ENCODE measurements at regions not wholly inside any gene's neighbourhood (a gene's known extent, or its start where the extent isn't known, plus 50 kb on each side); places are given as distances from the start of the nearest gene placed in this dataset.

DNA sequence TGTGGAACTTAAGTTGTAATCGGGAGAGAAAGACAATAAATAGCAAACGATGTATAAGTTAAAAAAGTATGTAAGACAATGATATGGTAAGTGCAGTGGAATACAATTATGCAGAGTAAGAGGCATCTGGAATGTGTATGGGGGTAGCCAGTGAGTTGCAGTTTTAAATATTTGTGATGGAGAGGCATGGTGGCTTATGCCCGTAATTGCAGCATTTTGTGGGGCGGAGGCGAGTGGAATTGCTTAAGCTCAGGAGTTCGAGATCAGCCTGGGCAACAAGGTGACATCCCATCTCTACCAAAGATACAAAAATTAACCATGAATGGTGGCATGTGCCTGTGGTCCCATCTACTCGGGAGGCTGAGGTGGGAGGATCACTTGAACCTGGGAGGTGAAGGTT lies 52.5 kb upstream of the WDFY3 start:
- ChIA-PET CTCF (no interaction called here), POLR2A (no interaction called here)
- Histone ChIP-seq H3K36me3 (ENCODE audit: control insufficient read depth, insufficient read depth, low read length) (no peaks in the 10 kb centered on the region), H3K4me3 (ENCODE audit: low read depth, low read length) (no peak overlapping the region), H3K27me3 (ENCODE audit: control insufficient read depth, insufficient read depth, low read length) (no peaks in the 10 kb centered on the region; the same call in 1 of the 2 replicates)
- DNase-seq (ENCODE audit: low read depth): no peak
- TF ChIP-seq, protein P1, sequence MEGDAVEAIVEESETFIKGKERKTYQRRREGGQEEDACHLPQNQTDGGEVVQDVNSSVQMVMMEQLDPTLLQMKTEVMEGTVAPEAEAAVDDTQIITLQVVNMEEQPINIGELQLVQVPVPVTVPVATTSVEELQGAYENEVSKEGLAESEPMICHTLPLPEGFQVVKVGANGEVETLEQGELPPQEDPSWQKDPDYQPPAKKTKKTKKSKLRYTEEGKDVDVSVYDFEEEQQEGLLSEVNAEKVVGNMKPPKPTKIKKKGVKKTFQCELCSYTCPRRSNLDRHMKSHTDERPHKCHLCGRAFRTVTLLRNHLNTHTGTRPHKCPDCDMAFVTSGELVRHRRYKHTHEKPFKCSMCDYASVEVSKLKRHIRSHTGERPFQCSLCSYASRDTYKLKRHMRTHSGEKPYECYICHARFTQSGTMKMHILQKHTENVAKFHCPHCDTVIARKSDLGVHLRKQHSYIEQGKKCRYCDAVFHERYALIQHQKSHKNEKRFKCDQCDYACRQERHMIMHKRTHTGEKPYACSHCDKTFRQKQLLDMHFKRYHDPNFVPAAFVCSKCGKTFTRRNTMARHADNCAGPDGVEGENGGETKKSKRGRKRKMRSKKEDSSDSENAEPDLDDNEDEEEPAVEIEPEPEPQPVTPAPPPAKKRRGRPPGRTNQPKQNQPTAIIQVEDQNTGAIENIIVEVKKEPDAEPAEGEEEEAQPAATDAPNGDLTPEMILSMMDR (IDR thresholded peaks at IDR 0.05; ENCODE audit: insufficient read depth, low read depth, low read length): no peak

DNA sequence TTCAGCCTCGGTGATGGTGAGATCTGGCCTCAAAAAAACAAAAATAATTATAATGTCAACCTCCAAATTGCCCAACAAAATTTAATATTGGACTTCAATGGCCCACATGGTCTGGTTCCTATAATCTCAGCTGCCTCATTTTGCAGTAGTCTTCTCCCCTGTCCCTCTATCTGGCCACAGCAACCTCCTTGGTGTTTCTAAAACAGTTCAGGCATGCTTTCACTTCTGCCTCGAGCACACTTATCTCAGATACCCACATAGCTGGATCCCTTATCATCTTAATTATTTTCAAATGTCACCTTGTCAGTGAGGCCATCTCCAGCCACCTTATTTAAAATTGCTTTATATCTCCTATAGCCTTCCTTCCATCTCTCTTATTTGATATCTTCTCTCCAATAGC lies 52.9 kb upstream of the WDFY3 start:
- TF ChIP-seq, protein P1 (IDR thresholded peaks at IDR 0.05; ENCODE audit: insufficient read depth, low read depth, low read length): no peak
- ChIA-PET POLR2A (no interaction called here), CTCF (no interaction called here)
- H3K36me3 ChIP-seq (ENCODE audit: control insufficient read depth, insufficient read depth, low read length): no peaks in the 10 kb centered on the region
- DNase-seq (ENCODE audit: low read depth): no peak
- H3K4me3 ChIP-seq (ENCODE audit: low read depth, low read length): no peak overlapping the region
- no peaks in the 10 kb centered on the region; the same call in 1 of the 2 replicates for H3K27me3 ChIP-seq (ENCODE audit: control insufficient read depth, insufficient read depth, low read length)

DNA sequence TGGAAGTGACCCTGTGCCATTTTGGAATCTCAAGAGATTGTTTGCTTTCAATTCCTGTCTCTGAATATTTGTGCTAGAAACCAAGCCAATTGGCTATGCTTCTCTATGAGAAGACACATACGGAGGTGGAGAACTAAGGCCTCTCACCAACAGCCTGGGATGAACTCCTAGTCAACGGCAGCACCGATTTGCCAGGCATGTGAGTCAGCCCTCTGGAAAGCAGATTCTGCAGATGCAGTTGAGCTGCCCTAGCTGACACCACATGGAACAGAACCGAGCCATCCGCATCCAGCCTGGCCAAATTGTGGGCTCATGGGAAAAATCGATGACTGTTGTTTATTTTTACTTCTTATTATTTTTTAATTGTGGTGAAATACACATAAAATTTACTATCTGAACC lies 58.2 kb upstream of the WDFY3 start:
- Histone ChIP-seq H3K27me3 (ENCODE audit: control insufficient read depth, insufficient read depth, low read length) (no peaks in the 10 kb centered on the region), H3K4me3 (ENCODE audit: low read depth, low read length) (no peak overlapping the region), H3K36me3 (ENCODE audit: control insufficient read depth, insufficient read depth, low read length) (no peaks in the 10 kb centered on the region)
- ChIA-PET CTCF (no interaction called here), POLR2A (no interaction called here)
- DNase-seq (ENCODE audit: low read depth): no peak
- TF ChIP-seq, protein P1 (IDR thresholded peaks at IDR 0.05; ENCODE audit: insufficient read depth, low read depth, low read length): no peak

DNA sequence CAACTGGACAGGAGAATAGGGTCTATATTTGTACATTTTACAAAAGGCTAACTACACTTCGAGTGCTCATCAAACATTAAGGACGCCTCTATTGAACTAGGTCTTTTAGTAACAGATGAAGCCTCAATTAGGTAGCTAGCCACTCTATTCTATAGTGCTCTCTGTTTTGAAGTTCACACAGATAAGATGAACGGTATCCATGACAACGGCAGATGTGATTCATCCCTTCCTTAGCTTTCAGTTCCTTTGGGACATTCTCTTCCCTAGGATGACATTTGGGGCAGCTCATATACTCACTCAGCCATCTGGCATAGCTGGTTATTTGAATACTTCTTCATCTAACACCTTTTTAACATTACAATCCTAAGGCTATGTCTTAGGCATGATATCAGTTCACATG lies 62.4 kb upstream of the WDFY3 start:
- ChIA-PET POLR2A (no interaction called here), CTCF (no interaction called here)
- TF ChIP-seq, protein P1 (IDR thresholded peaks at IDR 0.05; ENCODE audit: insufficient read depth, low read depth, low read length): no peak
- H3K4me3 ChIP-seq (ENCODE audit: low read depth, low read length): no peak overlapping the region
- no peaks in the 10 kb centered on the region for H3K36me3 ChIP-seq (ENCODE audit: control insufficient read depth, insufficient read depth, low read length)
- H3K27me3 ChIP-seq (ENCODE audit: control insufficient read depth, insufficient read depth, low read length): no peaks in the 10 kb centered on the region
- no peak for DNase-seq (ENCODE audit: low read depth)

DNA sequence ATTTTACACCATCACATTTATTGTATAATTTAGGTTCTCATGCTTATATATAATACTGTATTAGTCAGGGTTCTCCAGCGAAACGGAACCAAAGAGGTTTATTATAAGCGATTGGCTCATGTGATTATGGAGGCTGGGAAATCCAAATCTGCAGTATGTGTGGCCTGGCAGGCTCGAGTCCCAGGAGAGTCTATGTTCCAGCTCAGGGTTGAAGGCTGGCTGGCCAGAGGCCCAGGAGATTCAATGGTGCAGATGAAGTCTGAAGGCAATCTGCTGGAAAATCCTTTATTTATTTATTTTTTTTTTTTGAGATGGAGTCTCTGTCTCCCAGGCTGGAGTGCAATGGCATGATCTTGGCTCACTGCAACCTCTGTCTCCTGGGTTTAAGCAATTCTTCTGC lies 63.0 kb upstream of the WDFY3 start:
- CTCF ChIA-PET: no interaction called here
- POLR2A ChIA-PET: no interaction called here
- no peaks in the 10 kb centered on the region for H3K27me3 ChIP-seq (ENCODE audit: control insufficient read depth, insufficient read depth, low read length)
- H3K4me3 ChIP-seq (ENCODE audit: low read depth, low read length): no peak overlapping the region
- TF ChIP-seq, protein P1 (IDR thresholded peaks at IDR 0.05; ENCODE audit: insufficient read depth, low read depth, low read length): no peak
- no peaks in the 10 kb centered on the region for H3K36me3 ChIP-seq (ENCODE audit: control insufficient read depth, insufficient read depth, low read length)
- no peak for DNase-seq (ENCODE audit: low read depth)
